NB4 (cell line): ENCODE measurements at regions not wholly inside any gene's neighbourhood (a gene's known extent, or its start where the extent isn't known, plus 50 kb on each side); places are given as distances from the start of the nearest gene placed in this dataset.

ENCODE experiments used
- CTCF ChIP-seq: IDR thresholded peaks from one replicate; pipeline ENCODE4 v1.5.1; 2012; ENCODE audit warnings: low read depth, low read length
- POLR2A ChIP-seq: IDR thresholded peaks from 2 replicates; pipeline ENCODE4 v1.6.1; 2011; ENCODE audit warnings: mild to moderate bottlenecking; ENCODE audit not compliant: insufficient read length; ENCODE audit errors: extremely low read depth

DNA sequence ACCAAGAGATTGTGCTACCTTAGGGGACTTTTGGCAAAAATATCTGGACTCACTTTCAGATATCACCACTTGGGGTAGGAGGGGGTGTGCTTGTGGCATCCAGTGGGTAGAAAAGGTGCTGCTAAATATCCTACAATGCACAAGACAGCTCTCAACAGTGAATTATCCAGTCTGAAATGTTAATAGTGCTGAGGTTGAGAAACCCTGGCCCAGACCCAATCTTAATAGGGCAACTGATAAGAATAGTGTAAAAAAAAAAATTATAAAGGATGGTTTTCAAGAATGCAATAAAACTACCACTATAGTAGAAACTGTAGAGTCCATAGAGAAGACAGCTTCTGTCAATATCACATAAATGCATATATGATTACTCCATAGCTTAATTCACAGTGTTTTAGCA is 185.5 kb downstream of the ZNF330 start:
- TF ChIP-seq POLR2A (no peak), CTCF (no peak)
